ENCODE measurements at regions not wholly inside any gene's neighbourhood (a gene's known extent, or its start where the extent isn't known, plus 50 kb on each side); places are given as distances from the start of the nearest gene placed in this dataset.
A peak's percentile ranks its signal among the peaks of the same experiment; 100 is the strongest.

DNA sequence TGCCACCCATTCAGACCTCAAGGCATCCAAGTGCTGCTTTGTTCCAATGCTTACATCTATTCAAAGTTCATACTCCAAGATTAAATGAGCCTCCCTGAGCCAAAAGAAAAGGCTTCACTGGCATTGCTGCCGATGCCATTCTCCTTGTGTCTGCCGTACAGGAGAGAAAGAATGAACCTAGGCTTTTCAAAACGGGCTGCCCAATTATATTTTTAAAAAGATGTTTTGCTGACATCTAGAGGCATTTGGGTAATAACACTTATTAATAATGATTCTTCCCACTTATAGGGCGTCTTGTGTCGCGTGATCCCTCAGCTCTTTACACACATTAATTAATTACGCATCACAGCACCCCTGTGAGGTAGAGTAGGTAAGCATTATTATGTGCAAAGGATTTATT is 545.6 kb downstream of the PKHD1 start:
- TF ChIP-seq, protein P1, sequence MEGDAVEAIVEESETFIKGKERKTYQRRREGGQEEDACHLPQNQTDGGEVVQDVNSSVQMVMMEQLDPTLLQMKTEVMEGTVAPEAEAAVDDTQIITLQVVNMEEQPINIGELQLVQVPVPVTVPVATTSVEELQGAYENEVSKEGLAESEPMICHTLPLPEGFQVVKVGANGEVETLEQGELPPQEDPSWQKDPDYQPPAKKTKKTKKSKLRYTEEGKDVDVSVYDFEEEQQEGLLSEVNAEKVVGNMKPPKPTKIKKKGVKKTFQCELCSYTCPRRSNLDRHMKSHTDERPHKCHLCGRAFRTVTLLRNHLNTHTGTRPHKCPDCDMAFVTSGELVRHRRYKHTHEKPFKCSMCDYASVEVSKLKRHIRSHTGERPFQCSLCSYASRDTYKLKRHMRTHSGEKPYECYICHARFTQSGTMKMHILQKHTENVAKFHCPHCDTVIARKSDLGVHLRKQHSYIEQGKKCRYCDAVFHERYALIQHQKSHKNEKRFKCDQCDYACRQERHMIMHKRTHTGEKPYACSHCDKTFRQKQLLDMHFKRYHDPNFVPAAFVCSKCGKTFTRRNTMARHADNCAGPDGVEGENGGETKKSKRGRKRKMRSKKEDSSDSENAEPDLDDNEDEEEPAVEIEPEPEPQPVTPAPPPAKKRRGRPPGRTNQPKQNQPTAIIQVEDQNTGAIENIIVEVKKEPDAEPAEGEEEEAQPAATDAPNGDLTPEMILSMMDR (IDR thresholded peaks at IDR 0.05; ENCODE audit: control extremely low read depth, extremely low read depth): no peak
- H3K9me3 ChIP-seq (ENCODE audit: control insufficient read depth in 4 of 4, insufficient read depth in 3 of 4, low read length in 3 of 4): no peaks in the 10 kb centered on the region
- peaks cover 0 to 4% (median 3%) of the 10 kb centered on the region in 3 donors for H3K27me3 ChIP-seq (ENCODE audit: control insufficient read depth in 3 of 3, insufficient read depth in 3 of 3, low read length in 2 of 3)
- H3K4me3 ChIP-seq: no peak overlapping the region
- no peaks in the 10 kb centered on the region for H3K36me3 ChIP-seq (ENCODE audit: control insufficient read depth in 4 of 4, insufficient read depth in 4 of 4, low read length in 4 of 4)
- ATAC-seq (ENCODE audit: insufficient read depth, low FRiP score) (no peak), DNase-seq (peak in 2 of 3 donors; percentile 53 to 57)
- no peak overlapping the region for H3K9ac ChIP-seq (ENCODE audit: insufficient read depth in 1 of 2, low read length in 2 of 2)
- no peaks in the 10 kb centered on the region for H3K4me1 ChIP-seq (ENCODE audit: control insufficient read depth in 5 of 5, insufficient read depth in 5 of 5, low read length in 5 of 5)
- no peak overlapping the region for H3K27ac ChIP-seq (ENCODE audit: low read depth in 1 of 2, low read length in 1 of 2)
- 46 to 71% methylated on average over 7 of the region's 7 CpGs for WGBS, 2 donors

DNA sequence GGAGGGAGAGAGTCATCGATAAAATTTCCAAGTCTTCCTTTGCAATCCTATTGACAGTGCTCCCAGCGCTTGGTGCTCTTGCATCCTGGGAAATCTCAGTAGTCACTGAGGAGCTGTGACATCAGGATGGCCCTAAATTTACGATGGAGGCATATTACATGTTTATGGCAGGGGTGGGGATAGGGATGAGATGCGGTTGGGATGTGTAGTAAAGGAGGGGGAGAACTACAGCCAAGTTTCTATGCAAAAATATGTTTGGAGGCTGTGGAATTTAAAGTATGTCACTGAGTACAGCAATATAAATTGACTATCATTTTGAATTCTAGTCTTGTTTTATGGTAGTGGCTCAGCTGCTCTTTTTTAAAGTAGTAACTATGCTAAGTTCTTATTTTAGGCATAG is 544.9 kb downstream of the PKHD1 start:
- no peak for DNase-seq
- Histone ChIP-seq H3K9me3 (ENCODE audit: control insufficient read depth in 4 of 4, insufficient read depth in 3 of 4, low read length in 3 of 4) (no peaks in the 10 kb centered on the region), H3K4me1 (ENCODE audit: control insufficient read depth in 5 of 5, insufficient read depth in 5 of 5, low read length in 5 of 5) (no peaks in the 10 kb centered on the region), H3K27ac (ENCODE audit: low read depth in 1 of 2, low read length in 1 of 2) (no peak overlapping the region), H3K36me3 (ENCODE audit: control insufficient read depth in 4 of 4, insufficient read depth in 4 of 4, low read length in 4 of 4) (no peaks in the 10 kb centered on the region), H3K9ac (ENCODE audit: insufficient read depth in 1 of 2, low read length in 2 of 2) (no peak overlapping the region), H3K4me3 (no peak overlapping the region), H3K27me3 (ENCODE audit: control insufficient read depth in 3 of 3, insufficient read depth in 3 of 3, low read length in 2 of 3) (peaks cover 0 to 3% (median 2%) of the 10 kb centered on the region in 3 donors)
- no peak for ATAC-seq (ENCODE audit: insufficient read depth, low FRiP score)
- TF ChIP-seq, protein P1 (IDR thresholded peaks at IDR 0.05; ENCODE audit: control extremely low read depth, extremely low read depth): no peak
- WGBS, 2 donors: 61 to 76% methylated on average over 4 of the region's 4 CpGs

DNA sequence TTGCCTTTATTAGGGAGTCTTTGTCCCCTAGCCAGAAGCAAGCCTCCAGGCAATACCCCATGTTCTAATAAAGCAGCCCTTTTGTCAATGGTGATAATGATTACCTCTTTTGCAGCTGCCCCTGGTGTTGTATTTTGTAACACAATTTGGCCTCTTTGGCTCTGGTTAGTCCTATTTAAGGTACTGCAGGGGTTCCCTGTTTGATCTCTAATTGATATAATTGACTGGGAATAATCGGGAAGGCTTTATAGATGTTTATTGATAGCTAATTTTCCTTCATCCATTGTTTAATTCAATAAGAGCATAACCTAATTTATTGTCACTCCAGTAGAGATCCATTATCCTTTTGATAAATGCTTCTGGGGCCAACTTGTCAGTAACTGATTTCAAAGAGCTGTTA is 537.2 kb downstream of the PKHD1 start:
- DNase-seq (no peak), ATAC-seq (ENCODE audit: insufficient read depth, low FRiP score) (no peak)
- 62 to 73% methylated on average over 1 of the region's 1 CpG for WGBS, 2 donors
- TF ChIP-seq, protein P1 (IDR thresholded peaks at IDR 0.05; ENCODE audit: control extremely low read depth, extremely low read depth): no peak
- H3K4me3 ChIP-seq: no peak overlapping the region
- H3K9ac ChIP-seq (ENCODE audit: insufficient read depth in 1 of 2, low read length in 2 of 2): no peak overlapping the region
- H3K4me1 ChIP-seq (ENCODE audit: control insufficient read depth in 5 of 5, insufficient read depth in 5 of 5, low read length in 5 of 5): no peaks in the 10 kb centered on the region
- H3K9me3 ChIP-seq (ENCODE audit: control insufficient read depth in 4 of 4, insufficient read depth in 3 of 4, low read length in 3 of 4): no peaks in the 10 kb centered on the region
- no peaks in the 10 kb centered on the region for H3K36me3 ChIP-seq (ENCODE audit: control insufficient read depth in 4 of 4, insufficient read depth in 4 of 4, low read length in 4 of 4)
- H3K27me3 ChIP-seq (ENCODE audit: control insufficient read depth in 3 of 3, insufficient read depth in 3 of 3, low read length in 2 of 3): no peaks in the 10 kb centered on the region
- H3K27ac ChIP-seq (ENCODE audit: low read depth in 1 of 2, low read length in 1 of 2): no peak overlapping the region

DNA sequence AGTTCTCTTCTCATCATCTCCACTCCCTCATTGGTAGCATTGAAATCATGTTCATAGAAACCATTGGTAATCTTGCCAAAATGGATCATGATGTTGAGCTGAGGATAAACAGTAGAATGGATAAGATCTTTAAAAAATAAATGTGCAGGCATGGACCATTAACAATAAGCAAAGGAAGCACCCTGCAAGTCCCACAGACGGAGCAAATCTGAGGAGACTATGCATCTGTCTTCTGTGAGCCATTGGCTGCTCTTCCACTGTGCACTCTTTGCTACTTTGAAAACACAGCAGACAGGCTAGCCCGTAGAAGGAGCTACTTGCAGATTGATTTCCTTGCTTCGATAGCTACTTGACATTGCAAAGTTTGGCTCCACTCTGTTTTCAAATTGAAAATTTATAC is 535.0 kb downstream of the PKHD1 start:
- Histone ChIP-seq H3K9ac (ENCODE audit: insufficient read depth in 1 of 2, low read length in 2 of 2) (no peak overlapping the region), H3K27ac (ENCODE audit: low read depth in 1 of 2, low read length in 1 of 2) (no peak overlapping the region), H3K36me3 (ENCODE audit: control insufficient read depth in 4 of 4, insufficient read depth in 4 of 4, low read length in 4 of 4) (no peaks in the 10 kb centered on the region), H3K27me3 (ENCODE audit: control insufficient read depth in 3 of 3, insufficient read depth in 3 of 3, low read length in 2 of 3) (no peaks in the 10 kb centered on the region), H3K4me3 (no peak overlapping the region), H3K4me1 (ENCODE audit: control insufficient read depth in 5 of 5, insufficient read depth in 5 of 5, low read length in 5 of 5) (no peaks in the 10 kb centered on the region), H3K9me3 (ENCODE audit: control insufficient read depth in 4 of 4, insufficient read depth in 3 of 4, low read length in 3 of 4) (no peaks in the 10 kb centered on the region)
- ATAC-seq (ENCODE audit: insufficient read depth, low FRiP score) (no peak), DNase-seq (no peak)
- WGBS, 2 donors: 60 to 69% methylated on average over 3 of the region's 3 CpGs
- TF ChIP-seq, protein P1 (IDR thresholded peaks at IDR 0.05; ENCODE audit: control extremely low read depth, extremely low read depth): no peak
